Activated naive CD8-positive, alpha-beta T cell treated with anti-CD3 and anti-CD28 coated beads, Interleukin-2, amount 50 U/mL, for 24 hours (primary cell): ENCODE measurements at regions not wholly inside any gene's neighbourhood (a gene's known extent, or its start where the extent isn't known, plus 50 kb on each side); places are given as distances from the start of the nearest gene placed in this dataset.

ENCODE experiments used
- ATAC-seq: fragments of 150-1000 bp; cut with Tn5 transposase; one replicate; pipeline ENCODE4 v1.10.0; 2021
- DNase-seq: peaks from one replicate; pipeline ENCODE4 v3.0.0; 2021
- H3K27ac Mint-ChIP-seq: one replicate; pipeline ENCODE4 v1.8.0; 2021; ENCODE audit warnings: mild to moderate bottlenecking, mixed read lengths
- H3K27me3 Mint-ChIP-seq: one replicate; pipeline ENCODE4 v1.8.0; 2021; ENCODE audit warnings: mixed read lengths
- H3K36me3 Mint-ChIP-seq: one replicate; pipeline ENCODE4 v1.8.0; 2021; ENCODE audit warnings: low read depth, mixed read lengths
- H3K4me1 Mint-ChIP-seq: one replicate; pipeline ENCODE4 v1.8.0; 2021; ENCODE audit warnings: mixed read lengths
- H3K4me3 Mint-ChIP-seq: one replicate; pipeline ENCODE4 v1.8.0; 2021; ENCODE audit warnings: mild to moderate bottlenecking, moderate library complexity, mixed read lengths
- H3K9me3 Mint-ChIP-seq: one replicate; pipeline ENCODE4 v1.8.0; 2021; ENCODE audit warnings: mixed read lengths

DNA sequence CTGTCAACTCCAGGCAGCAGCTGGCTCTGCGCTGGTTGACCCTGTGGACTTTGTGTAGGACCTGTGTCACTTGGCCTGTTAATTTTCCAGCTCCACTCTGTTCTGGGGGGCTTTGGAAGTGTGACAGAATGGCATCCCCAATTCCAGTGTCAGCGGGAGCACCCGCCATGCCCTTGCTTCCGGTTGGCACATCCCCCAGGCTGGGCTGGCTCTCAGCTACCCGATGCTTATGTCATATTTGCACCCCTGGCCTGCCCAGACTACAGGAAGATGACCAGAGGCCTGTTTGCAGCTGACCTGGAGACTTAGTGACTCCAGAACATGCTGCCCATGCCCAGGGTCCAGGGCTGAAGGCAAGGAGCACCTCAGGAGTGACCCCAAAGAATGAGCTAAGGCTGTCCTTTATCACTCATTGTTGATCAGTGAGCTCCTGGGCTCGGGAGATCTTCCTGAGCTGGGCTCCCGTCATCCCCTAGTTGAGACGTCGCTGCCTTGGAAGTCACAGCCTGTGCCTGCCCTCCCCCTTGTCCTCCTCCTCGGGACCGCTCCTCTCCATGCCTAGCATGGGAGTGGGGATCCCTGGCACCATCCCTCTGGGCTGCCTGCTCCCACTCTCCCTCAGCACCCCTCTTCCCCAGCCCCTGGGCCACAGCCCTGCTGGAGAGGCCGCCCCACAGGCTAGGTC lies 163.4 kb upstream of the RTL1 start:
- ATAC-seq, result no peak
- no peaks in the 10 kb centered on the region for H3K36me3 Mint-ChIP-seq

GRCh38 chr14:101068313-101069227 lies 165.0 kb upstream of the RTL1 start:
- ATAC-seq (no peak), DNase-seq (no peak)
- Mint-ChIP-seq H3K27ac (no peak overlapping the region), H3K9me3 (no peaks in the 10 kb centered on the region), H3K4me3 (no peak overlapping the region), H3K36me3 (no peaks in the 10 kb centered on the region), H3K4me1 (no peaks in the 10 kb centered on the region), H3K27me3 (peaks cover 1% of the 10 kb centered on the region)

More for the DNA sequence above, 163.4 kb upstream of the RTL1 start:
- H3K27ac Mint-ChIP-seq, result no peak overlapping the region
- H3K9me3 Mint-ChIP-seq, result no peaks in the 10 kb centered on the region
- no peak overlapping the region for H3K4me3 Mint-ChIP-seq
- DNase-seq, result no peak
- peaks cover 1% of the 10 kb centered on the region for H3K27me3 Mint-ChIP-seq
- no peaks in the 10 kb centered on the region for H3K4me1 Mint-ChIP-seq

- no peaks in the 10 kb centered on the region for H3K36me3 Mint-ChIP-seq
- no peaks in the 10 kb centered on the region for H3K4me1 Mint-ChIP-seq
- no peaks in the 10 kb centered on the region for H3K9me3 Mint-ChIP-seq
- peaks cover 1% of the 10 kb centered on the region for H3K27me3 Mint-ChIP-seq
- no peak overlapping the region for H3K27ac Mint-ChIP-seq
- ATAC-seq (no peak), DNase-seq (no peak)
- no peak overlapping the region for H3K4me3 Mint-ChIP-seq
Observed at GRCh38 chr14:101069228-101069549, 165.7 kb upstream of the RTL1 start.

DNA sequence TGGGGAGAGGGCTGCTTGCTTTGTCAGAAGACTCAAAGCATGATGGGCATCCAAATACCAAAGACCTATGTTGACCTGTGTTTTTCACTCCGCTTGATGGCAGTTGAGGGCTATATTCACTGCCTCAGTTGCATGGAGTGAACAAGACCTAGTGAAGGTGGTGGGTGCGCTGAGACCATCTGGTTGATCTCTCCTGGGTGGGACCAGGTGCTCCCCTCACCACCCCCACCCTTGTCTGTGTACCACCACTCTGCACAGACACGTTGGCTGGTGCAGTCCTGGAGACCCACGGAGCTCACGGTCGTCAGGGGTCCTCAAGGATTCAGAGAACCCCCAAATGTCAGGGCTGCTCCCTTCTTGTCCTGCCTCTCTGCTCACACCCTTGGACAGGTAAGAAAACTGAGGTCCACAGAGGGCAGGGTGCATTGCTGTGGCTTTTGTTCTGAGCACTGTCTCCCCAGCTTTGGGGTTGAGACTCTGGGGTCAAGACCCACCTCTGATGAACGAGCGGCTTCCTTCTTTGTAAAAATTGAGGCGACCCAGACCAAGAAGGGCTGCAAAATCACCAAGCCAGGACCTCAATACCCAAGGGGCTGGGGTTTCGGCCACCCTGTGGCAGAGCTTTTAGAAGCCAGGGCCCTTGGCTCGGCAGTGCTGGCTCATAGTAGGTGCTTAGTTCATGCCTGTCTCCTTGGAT lies 166.3 kb upstream of the RTL1 start:
- Mint-ChIP-seq H3K9me3 (no peaks in the 10 kb centered on the region), H3K27me3 (peaks cover 1% of the 10 kb centered on the region), H3K27ac (no peak overlapping the region), H3K4me3 (no peak overlapping the region), H3K36me3 (no peaks in the 10 kb centered on the region), H3K4me1 (no peaks in the 10 kb centered on the region)
- no peak for ATAC-seq
- DNase-seq, result no peak

- Mint-ChIP-seq H3K27ac (no peak overlapping the region), H3K36me3 (no peaks in the 10 kb centered on the region), H3K4me1 (peaks cover 2% of the 10 kb centered on the region), H3K9me3 (no peaks in the 10 kb centered on the region), H3K4me3 (no peak overlapping the region), H3K27me3 (peaks cover 5% of the 10 kb centered on the region)
- DNase-seq (no peak), ATAC-seq (no peak)
Observed at GRCh38 chr14:101070540-101071492, 167.3 kb upstream of the RTL1 start.

- DNase-seq (no peak), ATAC-seq (no peak)
- H3K9me3 Mint-ChIP-seq, result no peaks in the 10 kb centered on the region
- no peak overlapping the region for H3K27ac Mint-ChIP-seq
- no peak overlapping the region for H3K4me3 Mint-ChIP-seq
- H3K4me1 Mint-ChIP-seq, result peaks cover 2% of the 10 kb centered on the region
- H3K27me3 Mint-ChIP-seq, result peaks cover 9% of the 10 kb centered on the region
- no peaks in the 10 kb centered on the region for H3K36me3 Mint-ChIP-seq
Observed at GRCh38 chr14:101071493-101071906, 168.0 kb upstream of the RTL1 start.

- no peak overlapping the region for H3K27ac Mint-ChIP-seq
- peaks cover 2% of the 10 kb centered on the region for H3K4me1 Mint-ChIP-seq
- DNase-seq (no peak), ATAC-seq (no peak)
- H3K9me3 Mint-ChIP-seq, result no peaks in the 10 kb centered on the region
- H3K27me3 Mint-ChIP-seq, result peaks cover 13% of the 10 kb centered on the region
- no peaks in the 10 kb centered on the region for H3K36me3 Mint-ChIP-seq
- H3K4me3 Mint-ChIP-seq, result no peak overlapping the region
Observed at GRCh38 chr14:101072070-101072469, 168.5 kb upstream of the RTL1 start.

DNA sequence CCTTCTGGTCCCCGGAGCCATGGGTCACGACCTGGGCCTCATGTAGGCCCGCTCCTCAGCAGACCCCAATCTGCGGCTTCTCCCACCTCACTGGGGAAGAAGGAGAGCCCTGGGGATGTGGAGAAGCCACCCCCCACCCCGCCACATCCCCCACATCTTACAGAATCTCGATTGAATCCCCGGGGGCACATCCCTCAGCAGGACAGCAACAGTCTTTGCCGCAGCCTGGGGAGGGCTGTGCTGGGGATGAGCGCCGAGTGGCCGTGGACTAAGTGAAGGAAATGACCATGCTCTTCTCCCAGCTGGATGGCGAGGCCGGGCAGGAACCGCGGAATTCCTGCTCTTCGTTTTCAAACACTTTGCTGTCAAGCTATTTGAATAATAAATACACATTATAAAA lies 169.0 kb upstream of the RTL1 start:
- peaks cover 15% of the 10 kb centered on the region for H3K27me3 Mint-ChIP-seq
- no peak overlapping the region for H3K4me3 Mint-ChIP-seq
- no peak overlapping the region for H3K27ac Mint-ChIP-seq
- DNase-seq (no peak), ATAC-seq (no peak)
- peaks cover 2% of the 10 kb centered on the region for H3K4me1 Mint-ChIP-seq
- no peaks in the 10 kb centered on the region for H3K36me3 Mint-ChIP-seq
- H3K9me3 Mint-ChIP-seq, result no peaks in the 10 kb centered on the region

- Mint-ChIP-seq H3K27ac (no peak overlapping the region), H3K36me3 (no peaks in the 10 kb centered on the region), H3K4me3 (no peak overlapping the region), H3K9me3 (no peaks in the 10 kb centered on the region), H3K27me3 (peaks cover 16% of the 10 kb centered on the region), H3K4me1 (peaks cover 3% of the 10 kb centered on the region)
- peak; percentile 58 for ATAC-seq
- peak; percentile 18 for DNase-seq
Observed at GRCh38 chr14:101072945-101073597, 169.5 kb upstream of the RTL1 start.

- Mint-ChIP-seq H3K27ac (no peak overlapping the region), H3K4me1 (peaks cover 7% of the 10 kb centered on the region), H3K27me3 (peaks cover 22% of the 10 kb centered on the region), H3K9me3 (no peaks in the 10 kb centered on the region), H3K4me3 (no peak overlapping the region), H3K36me3 (no peaks in the 10 kb centered on the region)
- ATAC-seq (no peak), DNase-seq (no peak)
Observed at GRCh38 chr14:101073598-101073965, 170.1 kb upstream of the RTL1 start.

GRCh38 chr14:101074196-101075024 lies 170.9 kb upstream of the RTL1 start:
- Mint-ChIP-seq H3K27me3 (peaks cover 27% of the 10 kb centered on the region), H3K9me3 (no peaks in the 10 kb centered on the region), H3K36me3 (no peaks in the 10 kb centered on the region), H3K4me3 (no peak overlapping the region), H3K4me1 (peaks cover 7% of the 10 kb centered on the region), H3K27ac (no peak overlapping the region)
- ATAC-seq (no peak), DNase-seq (no peak)

GRCh38 chr14:101075025-101075800 lies 171.7 kb upstream of the RTL1 start:
- ATAC-seq (peak; percentile 20), DNase-seq (no peak)
- Mint-ChIP-seq H3K36me3 (no peaks in the 10 kb centered on the region), H3K9me3 (no peaks in the 10 kb centered on the region), H3K27me3 (peaks cover 35% of the 10 kb centered on the region), H3K27ac (no peak overlapping the region), H3K4me1 (peaks cover 7% of the 10 kb centered on the region), H3K4me3 (no peak overlapping the region)
